ENCODE measurements at regions not wholly inside any gene's neighbourhood (a gene's known extent, or its start where the extent isn't known, plus 50 kb on each side); places are given as distances from the start of the nearest gene placed in this dataset.

- no peak overlapping the region for H3K4me3 ChIP-seq (ENCODE audit: low read depth, low read length)
- no peaks in the 10 kb centered on the region for H3K36me3 ChIP-seq (ENCODE audit: control insufficient read depth, insufficient read depth, low read length)
- TF ChIP-seq, protein P1, sequence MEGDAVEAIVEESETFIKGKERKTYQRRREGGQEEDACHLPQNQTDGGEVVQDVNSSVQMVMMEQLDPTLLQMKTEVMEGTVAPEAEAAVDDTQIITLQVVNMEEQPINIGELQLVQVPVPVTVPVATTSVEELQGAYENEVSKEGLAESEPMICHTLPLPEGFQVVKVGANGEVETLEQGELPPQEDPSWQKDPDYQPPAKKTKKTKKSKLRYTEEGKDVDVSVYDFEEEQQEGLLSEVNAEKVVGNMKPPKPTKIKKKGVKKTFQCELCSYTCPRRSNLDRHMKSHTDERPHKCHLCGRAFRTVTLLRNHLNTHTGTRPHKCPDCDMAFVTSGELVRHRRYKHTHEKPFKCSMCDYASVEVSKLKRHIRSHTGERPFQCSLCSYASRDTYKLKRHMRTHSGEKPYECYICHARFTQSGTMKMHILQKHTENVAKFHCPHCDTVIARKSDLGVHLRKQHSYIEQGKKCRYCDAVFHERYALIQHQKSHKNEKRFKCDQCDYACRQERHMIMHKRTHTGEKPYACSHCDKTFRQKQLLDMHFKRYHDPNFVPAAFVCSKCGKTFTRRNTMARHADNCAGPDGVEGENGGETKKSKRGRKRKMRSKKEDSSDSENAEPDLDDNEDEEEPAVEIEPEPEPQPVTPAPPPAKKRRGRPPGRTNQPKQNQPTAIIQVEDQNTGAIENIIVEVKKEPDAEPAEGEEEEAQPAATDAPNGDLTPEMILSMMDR (IDR thresholded peaks at IDR 0.05; ENCODE audit: insufficient read depth, low read depth, low read length), result no peak
- ChIA-PET CTCF (no interaction called here), POLR2A (no interaction called here)
- H3K27me3 ChIP-seq (ENCODE audit: control insufficient read depth, insufficient read depth, low read length), result peaks cover 7% of the 10 kb centered on the region
- no peak for DNase-seq (ENCODE audit: low read depth)
Observed at GRCh38 chr1:29475326-29475725, 239.0 kb downstream of the PTPRU start.

GRCh38 chr1:29474274-29475244 is 238.2 kb downstream of the PTPRU start:
- no peak overlapping the region for H3K4me3 ChIP-seq (ENCODE audit: low read depth, low read length)
- DNase-seq (ENCODE audit: low read depth), result no peak
- CTCF ChIA-PET, result no interaction called here
- no peaks in the 10 kb centered on the region for H3K36me3 ChIP-seq (ENCODE audit: control insufficient read depth, insufficient read depth, low read length)
- peaks cover 7% of the 10 kb centered on the region for H3K27me3 ChIP-seq (ENCODE audit: control insufficient read depth, insufficient read depth, low read length)
- TF ChIP-seq, protein P1 (IDR thresholded peaks at IDR 0.05; ENCODE audit: insufficient read depth, low read depth, low read length), result no peak
- POLR2A ChIA-PET, result no interaction called here

DNA sequence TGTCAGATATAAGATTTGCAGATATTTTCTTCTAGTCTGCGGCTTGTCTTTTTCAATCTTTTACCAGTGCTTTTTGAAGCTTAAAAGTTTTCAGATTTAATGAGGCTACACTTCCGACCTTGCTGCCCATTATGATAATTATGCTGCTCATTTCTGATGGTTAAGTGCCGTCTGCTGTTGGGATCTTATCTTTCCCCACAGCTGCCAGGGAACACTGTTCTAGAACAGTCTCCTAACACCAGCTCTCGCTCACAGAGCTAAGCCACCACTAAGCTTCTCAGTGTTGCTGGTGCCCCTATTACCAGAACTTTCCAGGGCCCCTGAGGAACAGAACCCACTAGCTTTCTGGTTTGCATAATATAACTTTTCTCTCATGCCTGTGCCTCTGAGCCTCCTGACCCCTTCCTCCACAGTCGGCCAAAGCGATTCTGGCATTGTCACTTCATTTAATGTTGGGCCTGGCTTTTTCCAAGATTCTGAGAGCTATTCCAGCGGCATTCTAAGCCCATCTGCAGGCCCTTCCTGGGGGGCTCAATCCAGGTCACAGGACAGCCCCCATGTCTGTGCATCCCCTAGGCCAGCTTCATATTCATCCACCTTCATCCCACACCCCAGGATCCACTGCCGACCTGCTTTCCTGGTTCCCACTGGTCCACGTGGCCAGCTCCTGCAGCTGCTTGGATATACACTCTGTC is 237.0 kb downstream of the PTPRU start:
- H3K4me3 ChIP-seq (ENCODE audit: low read depth, low read length), result no peak overlapping the region
- H3K36me3 ChIP-seq (ENCODE audit: control insufficient read depth, insufficient read depth, low read length), result no peaks in the 10 kb centered on the region
- peaks cover 7% of the 10 kb centered on the region for H3K27me3 ChIP-seq (ENCODE audit: control insufficient read depth, insufficient read depth, low read length)
- ChIA-PET CTCF (interaction anchor here (0.6 kb wide), 1 partner anchor 76 kb away, joined by 3 read pairs; no protein-coding TSS in a partner anchor), POLR2A (no interaction called here)
- TF ChIP-seq, protein P1 (IDR thresholded peaks at IDR 0.05; ENCODE audit: insufficient read depth, low read depth, low read length), result no peak
- DNase-seq (ENCODE audit: low read depth), result no peak

DNA sequence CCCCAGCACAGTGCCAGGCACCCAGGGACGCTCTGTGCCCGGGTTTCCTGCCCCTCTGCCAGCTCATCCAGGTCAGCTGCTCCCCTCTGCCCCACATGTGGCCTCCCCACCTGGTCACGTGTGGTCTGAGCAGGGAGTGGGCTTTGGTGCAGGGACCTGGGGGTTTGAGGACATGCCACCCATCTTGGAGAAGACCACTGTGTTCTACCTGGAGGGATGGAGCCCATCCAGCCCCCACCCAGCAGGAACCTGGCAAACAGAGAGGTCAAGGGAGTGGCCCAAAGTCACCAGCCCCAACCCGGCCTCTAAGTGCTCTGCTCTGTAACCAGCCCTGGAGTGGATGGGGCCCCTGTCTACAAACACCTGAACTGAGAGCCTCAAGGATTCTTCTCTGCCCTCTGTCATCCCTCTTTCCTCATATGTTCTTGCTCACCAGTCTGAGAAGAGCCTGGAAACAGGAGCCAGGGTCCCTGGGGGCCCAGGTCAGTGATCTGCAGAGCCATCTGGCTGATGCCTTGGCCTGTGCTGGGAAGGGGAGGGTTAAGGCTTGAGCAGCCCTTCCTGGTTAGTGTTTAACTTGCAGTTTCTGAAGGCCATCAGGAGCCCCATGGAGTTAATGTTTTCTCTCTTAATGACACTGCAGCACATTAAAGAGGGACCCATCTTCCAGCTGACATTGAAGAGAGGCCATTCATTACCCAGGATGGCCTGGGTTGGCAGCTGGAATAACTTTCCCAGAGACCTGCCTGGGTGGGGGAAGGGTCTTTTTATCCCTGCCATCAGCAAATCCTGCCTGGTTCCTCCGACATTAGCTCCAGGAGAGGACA is 235.4 kb downstream of the PTPRU start:
- POLR2A ChIA-PET, result no interaction called here
- CTCF ChIA-PET, result no interaction called here
- Histone ChIP-seq H3K27me3 (ENCODE audit: control insufficient read depth, insufficient read depth, low read length) (peaks cover 2% of the 10 kb centered on the region), H3K4me3 (ENCODE audit: low read depth, low read length) (no peak overlapping the region), H3K36me3 (ENCODE audit: control insufficient read depth, insufficient read depth, low read length) (no peaks in the 10 kb centered on the region)
- no peak for DNase-seq (ENCODE audit: low read depth)
- TF ChIP-seq, protein P1 (IDR thresholded peaks at IDR 0.05; ENCODE audit: insufficient read depth, low read depth, low read length), result no peak

GRCh38 chr1:29470788-29471119 is 234.4 kb downstream of the PTPRU start:
- POLR2A ChIA-PET, result no interaction called here
- Histone ChIP-seq H3K4me3 (ENCODE audit: low read depth, low read length) (no peak overlapping the region), H3K27me3 (ENCODE audit: control insufficient read depth, insufficient read depth, low read length) (peaks cover 2% of the 10 kb centered on the region), H3K36me3 (ENCODE audit: control insufficient read depth, insufficient read depth, low read length) (no peaks in the 10 kb centered on the region)
- no peak for DNase-seq (ENCODE audit: low read depth)
- TF ChIP-seq, protein P1 (IDR thresholded peaks at IDR 0.05; ENCODE audit: insufficient read depth, low read depth, low read length), result no peak
- CTCF ChIA-PET, result no interaction called here

Data from BJ (cell line).